AG20443 (cell line): ENCODE measurements at regions not wholly inside any gene's neighbourhood (a gene's known extent, or its start where the extent isn't known, plus 50 kb on each side); places are given as distances from the start of the nearest gene placed in this dataset.

Source experiments
- DNase-seq: peaks from one replicate; pipeline ENCODE4 v3.0.0; 2012; ENCODE audit warnings: low spot score, mixed read lengths

- DNase-seq = no peak
Measured at GRCh38 chr13:42720858-42721219, 60.5 kb upstream of the FAM216B start.

- no peak for DNase-seq
Measured at GRCh38 chr13:42722883-42723539, 58.4 kb upstream of the FAM216B start.

GRCh38 chr13:42728507-42729180 lies 52.7 kb upstream of the FAM216B start:
- DNase-seq = no peak

- no peak for DNase-seq
Measured at GRCh38 chr13:42729857-42730402, 51.5 kb upstream of the FAM216B start.
